WTC11 (cell line): ENCODE measurements at regions not wholly inside any gene's neighbourhood (a gene's known extent, or its start where the extent isn't known, plus 50 kb on each side); places are given as distances from the start of the nearest gene placed in this dataset.

Experiments
- CREB1 ChIP-seq: sonication (generic); formaldehyde crosslinking; IDR thresholded peaks from 2 replicates; pipeline ENCODE4 v1.8.0; 2023; ENCODE audit warnings: mild to moderate bottlenecking, missing genetic modification reagents
- CTCF ChIP-seq: fragments of 200-600 bp; IDR thresholded peaks from 2 replicates; pipeline ENCODE4 v1.8.0; 2022; ENCODE audit warnings: antibody characterized with exemption
- E2F4 ChIP-seq: sonication (generic); formaldehyde crosslinking; IDR thresholded peaks from 2 replicates; pipeline ENCODE4 v1.8.1; 2022; ENCODE audit warnings: low read depth, mild to moderate bottlenecking, moderate library complexity, missing genetic modification reagents, borderline replicate concordance
- ESRRA ChIP-seq: sonication (generic); formaldehyde crosslinking; IDR thresholded peaks from 2 replicates; pipeline ENCODE4 v1.8.1; 2022; ENCODE audit warnings: mild to moderate bottlenecking, missing genetic modification reagents, borderline replicate concordance
- FOXP4 ChIP-seq: sonication (generic); formaldehyde crosslinking; IDR thresholded peaks from 2 replicates; pipeline ENCODE4 v1.8.0; 2022; ENCODE audit warnings: mild to moderate bottlenecking, missing genetic modification reagents
- KAT7 ChIP-seq: sonication (generic); formaldehyde crosslinking; IDR thresholded peaks from 2 replicates; pipeline ENCODE4 v1.8.1; 2023; ENCODE audit warnings: missing genetic modification reagents, mild to moderate bottlenecking, borderline replicate concordance
- MAX ChIP-seq: sonication (generic); formaldehyde crosslinking; IDR thresholded peaks from 2 replicates; pipeline ENCODE4 v1.8.0; 2022; ENCODE audit warnings: mild to moderate bottlenecking, missing genetic modification reagents
- NFE2L1 ChIP-seq: sonication (generic); formaldehyde crosslinking; IDR thresholded peaks from 2 replicates; pipeline ENCODE4 v1.8.1; 2023; ENCODE audit warnings: missing genetic modification reagents
- PRDM15 ChIP-seq: sonication (generic); formaldehyde crosslinking; IDR thresholded peaks from 2 replicates; pipeline ENCODE4 v1.8.0; 2022; ENCODE audit warnings: missing genetic modification reagents
- SP1 ChIP-seq: sonication (generic); formaldehyde crosslinking; conservative IDR thresholded peaks from 2 replicates; pipeline ENCODE4 v1.8.1; 2022; ENCODE audit warnings: missing genetic modification reagents
- ZBTB43 ChIP-seq: sonication (generic); formaldehyde crosslinking; IDR thresholded peaks from 2 replicates; pipeline ENCODE4 v1.8.1; 2023; ENCODE audit warnings: mild to moderate bottlenecking, missing genetic modification reagents
- TF ChIP-seq, protein P1 (sequence below): sonication (generic); formaldehyde crosslinking; conservative IDR thresholded peaks from 2 replicates; pipeline ENCODE4 v1.8.1; 2023; ENCODE audit warnings: mild to moderate bottlenecking, low read depth, missing genetic modification reagents, moderate library complexity

DNA sequence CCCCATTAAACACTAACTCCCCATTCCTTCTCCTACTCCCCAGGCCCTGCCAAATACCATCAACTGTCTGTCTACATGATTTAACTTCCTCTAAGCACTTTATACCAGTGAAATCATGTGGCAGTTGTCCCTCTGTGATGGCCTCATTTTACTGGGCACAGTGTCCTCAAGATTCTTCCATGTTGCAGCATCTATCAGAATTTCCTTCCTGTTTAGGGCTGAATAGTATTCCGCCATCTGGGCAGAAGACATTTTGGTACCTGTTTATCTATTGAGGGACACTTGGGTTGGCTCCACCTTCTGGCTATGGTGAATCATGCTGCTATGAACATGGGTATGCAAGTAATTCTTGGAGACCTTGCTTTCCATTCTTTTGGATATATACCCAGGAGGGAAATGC lies 59.4 kb upstream of the IRX4 start:
- TF ChIP-seq CTCF = no peak
- TF ChIP-seq ZBTB43 (CRISPR knock-in tag) = no peak
- TF ChIP-seq FOXP4 (CRISPR knock-in tag) = no peak
- TF ChIP-seq NFE2L1 = no peak
- TF ChIP-seq PRDM15 = no peak
- TF ChIP-seq MAX = no peak
- no peak for TF ChIP-seq E2F4 (CRISPR knock-in tag)
- TF ChIP-seq KAT7 (CRISPR knock-in tag) = no peak
- no peak for TF ChIP-seq SP1
- no peak for TF ChIP-seq CREB1
- TF ChIP-seq, protein P1, sequence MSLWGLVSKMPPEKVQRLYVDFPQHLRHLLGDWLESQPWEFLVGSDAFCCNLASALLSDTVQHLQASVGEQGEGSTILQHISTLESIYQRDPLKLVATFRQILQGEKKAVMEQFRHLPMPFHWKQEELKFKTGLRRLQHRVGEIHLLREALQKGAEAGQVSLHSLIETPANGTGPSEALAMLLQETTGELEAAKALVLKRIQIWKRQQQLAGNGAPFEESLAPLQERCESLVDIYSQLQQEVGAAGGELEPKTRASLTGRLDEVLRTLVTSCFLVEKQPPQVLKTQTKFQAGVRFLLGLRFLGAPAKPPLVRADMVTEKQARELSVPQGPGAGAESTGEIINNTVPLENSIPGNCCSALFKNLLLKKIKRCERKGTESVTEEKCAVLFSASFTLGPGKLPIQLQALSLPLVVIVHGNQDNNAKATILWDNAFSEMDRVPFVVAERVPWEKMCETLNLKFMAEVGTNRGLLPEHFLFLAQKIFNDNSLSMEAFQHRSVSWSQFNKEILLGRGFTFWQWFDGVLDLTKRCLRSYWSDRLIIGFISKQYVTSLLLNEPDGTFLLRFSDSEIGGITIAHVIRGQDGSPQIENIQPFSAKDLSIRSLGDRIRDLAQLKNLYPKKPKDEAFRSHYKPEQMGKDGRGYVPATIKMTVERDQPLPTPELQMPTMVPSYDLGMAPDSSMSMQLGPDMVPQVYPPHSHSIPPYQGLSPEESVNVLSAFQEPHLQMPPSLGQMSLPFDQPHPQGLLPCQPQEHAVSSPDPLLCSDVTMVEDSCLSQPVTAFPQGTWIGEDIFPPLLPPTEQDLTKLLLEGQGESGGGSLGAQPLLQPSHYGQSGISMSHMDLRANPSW (CRISPR knock-in tag) = no peak
- no peak for TF ChIP-seq ESRRA (CRISPR knock-in tag)
